SU-DHL-6 (cell line): ENCODE measurements at regions not wholly inside any gene's neighbourhood (a gene's known extent, or its start where the extent isn't known, plus 50 kb on each side); places are given as distances from the start of the nearest gene placed in this dataset.

Source experiments
- H2AFZ ChIP-seq: fragments of 200-600 bp; sonication (generic); 2 replicates; pipeline ENCODE4 v1.6.1; 2014; ENCODE audit warnings: low read depth, mild to moderate bottlenecking, moderate library complexity, mixed read lengths, antibody characterized with exemption, low read length; ENCODE audit not compliant: severe bottlenecking
- H3F3A ChIP-seq: fragments of 200-600 bp; shearing (Covaris generic); 2 replicates; pipeline ENCODE4 v1.6.0; 2016; ENCODE audit warnings: antibody characterized with exemption, mild to moderate bottlenecking; ENCODE audit not compliant: insufficient read depth
- H3K27ac ChIP-seq: fragments of 200-600 bp; sonication (generic); 2 replicates; pipeline ENCODE4 v1.5.1; 2016; ENCODE audit warnings: low read depth, mild to moderate bottlenecking, low read length, moderate library complexity, mixed read lengths
- H3K27me3 ChIP-seq: fragments of 200-600 bp; sonication (generic), shearing (Covaris generic); 2 replicates; pipeline ENCODE4 v1.6.0; 2014; ENCODE audit warnings: mild to moderate bottlenecking, low read length
- H3K36me3 ChIP-seq: fragments of 200-600 bp; sonication (generic); 2 replicates; pipeline ENCODE4 v1.6.1; 2014; ENCODE audit warnings: mild to moderate bottlenecking, low read length, mixed read lengths
- H3K4me2 ChIP-seq: fragments of 300-600, 200-600 bp; shearing (Covaris generic), sonication (generic); 2 replicates; pipeline ENCODE4 v1.6.0; 2014; ENCODE audit warnings: low read length, low read depth, mild to moderate bottlenecking; ENCODE audit not compliant: poor library complexity, severe bottlenecking
- H3K4me3 ChIP-seq: fragments of 200-600 bp; sonication (generic); 2 replicates; pipeline ENCODE4 v1.5.1; 2014; ENCODE audit warnings: antibody characterized with exemption, low read length, mild to moderate bottlenecking, mixed read lengths; ENCODE audit not compliant: insufficient read depth, poor library complexity, severe bottlenecking
- H3K79me2 ChIP-seq: fragments of 200-600 bp; sonication (generic); 2 replicates; pipeline ENCODE4 v1.6.1; 2014; ENCODE audit warnings: mild to moderate bottlenecking, low read length, moderate library complexity; ENCODE audit not compliant: insufficient read depth
- H3K9ac ChIP-seq: fragments of 200-600 bp; sonication (generic); 2 replicates; pipeline ENCODE4 v1.7.0; 2014; ENCODE audit warnings: mild to moderate bottlenecking, low read length
- H3K9me2 ChIP-seq: fragments of 200-600 bp; sonication (generic); replicated peaks from 2 replicates; pipeline ENCODE4 v1.6.1; 2014; ENCODE audit warnings: low read length; ENCODE audit not compliant: insufficient read depth
- H3K9me3 ChIP-seq: fragments of 200-600 bp; sonication (generic); 2 replicates; pipeline ENCODE4 v1.6.1; 2014; ENCODE audit warnings: low read length, mixed read lengths; ENCODE audit not compliant: insufficient read depth
- H4K20me1 ChIP-seq: fragments of 200-600 bp; sonication (generic); 2 replicates; pipeline ENCODE4 v1.6.1; 2014; ENCODE audit warnings: low read depth, mild to moderate bottlenecking, antibody characterized with exemption, low read length, moderate library complexity, mixed read lengths
- EZH2phosphoT487 ChIP-seq: fragments of 200-600 bp; sonication (generic), shearing (Covaris generic); conservative IDR thresholded peaks from 2 replicates; pipeline ENCODE4 v1.6.1; 2018; ENCODE audit warnings: mild to moderate bottlenecking, antibody characterized with exemption, low read length, moderate library complexity, mixed read lengths
- TF ChIP-seq, protein P1 (sequence below): fragments of 200-600 bp; sonication (generic); IDR thresholded peaks from one replicate; pipeline ENCODE4 v1.5.1; 2017; ENCODE audit warnings: antibody characterized with exemption, mild to moderate bottlenecking, low read length, moderate library complexity; ENCODE audit not compliant: insufficient read depth, poor library complexity, severe bottlenecking

DNA sequence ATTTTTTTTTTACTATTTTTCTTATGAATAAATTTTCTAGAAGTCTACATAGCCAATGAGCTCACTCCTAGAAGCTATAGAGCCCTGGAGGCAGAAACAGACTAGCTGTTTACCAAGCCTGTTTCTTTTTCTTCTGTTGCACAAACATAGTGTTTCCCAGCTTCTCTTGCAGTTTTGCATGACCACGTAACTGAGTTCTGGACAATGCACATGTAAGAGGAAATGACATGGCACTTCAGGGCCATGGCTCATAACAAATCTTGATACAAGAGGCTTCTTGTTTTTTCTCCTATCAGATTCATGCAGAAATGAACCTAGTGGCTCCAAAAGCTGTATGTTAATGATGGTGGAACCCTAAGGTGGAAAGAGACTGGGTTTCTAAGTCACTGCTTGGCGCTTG, 127.4 kb downstream of the ZNF330 start:
- H2AFZ ChIP-seq, result no peak overlapping the region

DNA sequence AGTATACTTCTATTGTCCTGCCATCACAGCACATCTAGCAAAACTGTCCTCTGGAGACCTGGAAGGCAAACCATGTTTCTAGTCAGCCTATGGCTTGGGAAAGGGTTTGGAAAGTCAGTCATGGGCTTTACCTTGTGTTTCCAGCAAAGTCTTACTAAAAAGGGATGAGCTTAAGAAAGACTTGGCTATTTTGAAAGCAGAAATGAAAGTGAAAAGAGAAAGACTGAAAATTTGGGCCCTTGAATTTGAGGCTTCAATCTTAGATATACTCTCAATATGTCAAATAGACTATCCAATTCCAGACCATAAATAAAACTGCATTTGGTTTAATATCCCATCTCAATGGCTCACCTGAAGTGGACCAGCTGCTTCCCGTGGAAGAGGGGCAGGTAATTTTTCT, 127.9 kb downstream of the ZNF330 start:
- no peaks in the 10 kb centered on the region for H3K9me3 ChIP-seq
- H3K9ac ChIP-seq, result no peak overlapping the region
- no peaks in the 10 kb centered on the region for H3K27me3 ChIP-seq
- H3K27ac ChIP-seq, result no peak overlapping the region
- no peaks in the 10 kb centered on the region for H3F3A ChIP-seq
- no peaks in the 10 kb centered on the region for H3K36me3 ChIP-seq
- no peak overlapping the region for H3K4me2 ChIP-seq
- no peak overlapping the region for H3K4me3 ChIP-seq
- H3K9me2 ChIP-seq, result no peaks in the 10 kb centered on the region
- H3K79me2 ChIP-seq, result no peaks in the 10 kb centered on the region
- H4K20me1 ChIP-seq, result no peaks in the 10 kb centered on the region
- TF ChIP-seq EZH2phosphoT487, result no peak
- TF ChIP-seq, protein P1, sequence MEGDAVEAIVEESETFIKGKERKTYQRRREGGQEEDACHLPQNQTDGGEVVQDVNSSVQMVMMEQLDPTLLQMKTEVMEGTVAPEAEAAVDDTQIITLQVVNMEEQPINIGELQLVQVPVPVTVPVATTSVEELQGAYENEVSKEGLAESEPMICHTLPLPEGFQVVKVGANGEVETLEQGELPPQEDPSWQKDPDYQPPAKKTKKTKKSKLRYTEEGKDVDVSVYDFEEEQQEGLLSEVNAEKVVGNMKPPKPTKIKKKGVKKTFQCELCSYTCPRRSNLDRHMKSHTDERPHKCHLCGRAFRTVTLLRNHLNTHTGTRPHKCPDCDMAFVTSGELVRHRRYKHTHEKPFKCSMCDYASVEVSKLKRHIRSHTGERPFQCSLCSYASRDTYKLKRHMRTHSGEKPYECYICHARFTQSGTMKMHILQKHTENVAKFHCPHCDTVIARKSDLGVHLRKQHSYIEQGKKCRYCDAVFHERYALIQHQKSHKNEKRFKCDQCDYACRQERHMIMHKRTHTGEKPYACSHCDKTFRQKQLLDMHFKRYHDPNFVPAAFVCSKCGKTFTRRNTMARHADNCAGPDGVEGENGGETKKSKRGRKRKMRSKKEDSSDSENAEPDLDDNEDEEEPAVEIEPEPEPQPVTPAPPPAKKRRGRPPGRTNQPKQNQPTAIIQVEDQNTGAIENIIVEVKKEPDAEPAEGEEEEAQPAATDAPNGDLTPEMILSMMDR, result no peak
- no peak overlapping the region for H2AFZ ChIP-seq

More for the DNA sequence above, 127.4 kb downstream of the ZNF330 start:
- H4K20me1 ChIP-seq, result no peaks in the 10 kb centered on the region
- no peak for TF ChIP-seq EZH2phosphoT487
- TF ChIP-seq, protein P1, result no peak
- no peaks in the 10 kb centered on the region for H3K36me3 ChIP-seq
- no peaks in the 10 kb centered on the region for H3K9me3 ChIP-seq
- H3K4me3 ChIP-seq, result no peak overlapping the region
- H3K27me3 ChIP-seq, result no peaks in the 10 kb centered on the region
- H3K9me2 ChIP-seq, result no peaks in the 10 kb centered on the region
- H3K27ac ChIP-seq, result no peak overlapping the region
- no peak overlapping the region for H3K9ac ChIP-seq
- H3K4me2 ChIP-seq, result no peak overlapping the region
- no peaks in the 10 kb centered on the region for H3K79me2 ChIP-seq
- no peaks in the 10 kb centered on the region for H3F3A ChIP-seq

DNA sequence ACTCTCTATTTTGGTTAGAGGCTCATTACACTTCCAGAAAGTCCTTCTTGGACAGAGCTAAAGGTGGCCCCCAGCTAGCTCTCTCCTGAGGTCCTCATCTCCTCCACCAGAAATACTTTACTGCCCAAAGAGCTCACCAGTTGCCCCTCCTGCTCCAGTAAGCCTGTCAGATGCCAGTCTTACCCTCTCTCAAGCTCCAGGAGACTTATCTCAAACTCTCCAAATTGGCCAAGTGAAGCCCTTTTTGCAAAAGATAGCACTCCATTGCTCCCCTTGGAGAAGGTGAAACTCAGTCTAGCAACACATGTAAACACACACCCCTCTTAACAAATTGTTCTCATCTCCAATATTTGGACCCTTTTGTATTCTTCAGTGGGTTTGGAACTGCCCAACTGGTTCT, 128.5 kb downstream of the ZNF330 start:
- no peaks in the 10 kb centered on the region for H3K27me3 ChIP-seq
- H3K27ac ChIP-seq, result no peak overlapping the region
- no peaks in the 10 kb centered on the region for H3K36me3 ChIP-seq
- H3K4me3 ChIP-seq, result no peak overlapping the region
- H3K4me2 ChIP-seq, result no peak overlapping the region
- no peak for TF ChIP-seq EZH2phosphoT487
- TF ChIP-seq, protein P1, result no peak
- H3F3A ChIP-seq, result no peaks in the 10 kb centered on the region
- no peaks in the 10 kb centered on the region for H3K9me2 ChIP-seq
- no peaks in the 10 kb centered on the region for H3K9me3 ChIP-seq
- no peaks in the 10 kb centered on the region for H3K79me2 ChIP-seq
- H2AFZ ChIP-seq, result no peak overlapping the region
- no peaks in the 10 kb centered on the region for H4K20me1 ChIP-seq
- H3K9ac ChIP-seq, result no peak overlapping the region
